ENCODE measurements at regions not wholly inside any gene's neighbourhood (a gene's known extent, or its start where the extent isn't known, plus 50 kb on each side); places are given as distances from the start of the nearest gene placed in this dataset.

GRCh38 chr7:28239823-28240204 lies 59.2 kb upstream of the JAZF1 start (continued):
- TF ChIP-seq CREB1 (IDR thresholded peaks at IDR 0.05) (no peak), RBBP5 (IDR thresholded peaks at IDR 0.05; ENCODE audit: borderline replicate concordance, low read depth, low read length) (no peak), SP1 (IDR thresholded peaks at IDR 0.05; ENCODE audit: low read depth, low read length) (no peak), CBX8 (IDR thresholded peaks at IDR 0.05; ENCODE audit: borderline replicate concordance, low read depth, low read length) (no peak), CEBPB (IDR thresholded peaks at IDR 0.05; ENCODE audit: low read depth, low read length) (no peak)

Data from H1 (cell line).